HEK293T (cell line): ENCODE measurements at regions not wholly inside any gene's neighbourhood (a gene's known extent, or its start where the extent isn't known, plus 50 kb on each side); places are given as distances from the start of the nearest gene placed in this dataset.

Experiments used
- BHLHE40 ChIP-seq: fragments of 450-650 bp; IDR thresholded peaks from 2 replicates; pipeline ENCODE4 v1.6.1; 2016; ENCODE audit warnings: mild to moderate bottlenecking, moderate library complexity, borderline replicate concordance
- CTBP1 ChIP-seq: fragments of 450-650 bp; IDR thresholded peaks from 2 replicates; pipeline ENCODE4 v1.6.1; 2016; ENCODE audit warnings: borderline replicate concordance
- ELF4 ChIP-seq: fragments of 450-650 bp; IDR thresholded peaks from 2 replicates; pipeline ENCODE4 v1.6.1; 2017; ENCODE audit warnings: antibody characterized with exemption
- FOXA1 ChIP-seq: fragments of 450-650 bp; IDR thresholded peaks from 2 replicates; pipeline ENCODE4 v1.6.1; 2016; ENCODE audit warnings: mild to moderate bottlenecking
- FOXM1 ChIP-seq: fragments of 450-650 bp; IDR thresholded peaks from 2 replicates; pipeline ENCODE4 v1.6.1; 2017; ENCODE audit warnings: mild to moderate bottlenecking, borderline replicate concordance
- HDGF ChIP-seq: fragments of 450-650 bp; IDR thresholded peaks from 2 replicates; pipeline ENCODE4 v1.6.1; 2017; ENCODE audit warnings: antibody characterized with exemption, borderline replicate concordance
- LEF1 ChIP-seq: fragments of 450-650 bp; IDR thresholded peaks from 2 replicates; pipeline ENCODE4 v1.6.1; 2017; ENCODE audit warnings: mild to moderate bottlenecking, borderline replicate concordance
- SP1 ChIP-seq: fragments of 450-650 bp; IDR thresholded peaks from 2 replicates; pipeline ENCODE4 v1.6.1; 2017
- SUZ12 ChIP-seq: fragments of 450-650 bp; IDR thresholded peaks from 2 replicates; pipeline ENCODE4 v1.6.1; 2016; ENCODE audit warnings: mild to moderate bottlenecking
- TARDBP ChIP-seq: fragments of 450-650 bp; IDR thresholded peaks from 2 replicates; pipeline ENCODE4 v1.6.1; 2016
- ZNF384 ChIP-seq: fragments of 450-650 bp; IDR thresholded peaks from 2 replicates; pipeline ENCODE4 v1.6.1; 2016
- TF ChIP-seq, protein P1 (sequence below): fragments of 450-650 bp; IDR thresholded peaks from 2 replicates; pipeline ENCODE4 v1.6.1; 2016

DNA sequence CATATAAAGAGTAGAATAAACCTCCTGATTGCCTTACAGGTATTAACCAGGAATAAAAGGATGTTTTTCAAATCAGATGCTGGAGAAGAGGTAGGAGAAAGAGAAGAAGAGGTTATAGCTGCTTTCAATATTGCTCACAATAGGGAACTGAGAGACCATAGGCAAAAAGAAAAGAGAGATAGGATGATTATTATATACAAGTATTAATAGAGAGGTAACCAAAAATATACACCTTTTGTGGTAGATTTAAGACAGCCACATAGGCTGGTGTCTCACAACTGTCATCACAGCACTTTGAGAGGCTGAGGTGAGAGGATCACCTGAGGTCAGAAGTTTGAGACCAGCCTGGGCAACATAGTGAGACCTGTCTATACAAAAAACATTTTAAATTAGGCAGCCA lies 119.7 kb downstream of the PSMG1 start:
- no peak for TF ChIP-seq FOXA1
- TF ChIP-seq BHLHE40, result no peak
- no peak for TF ChIP-seq SUZ12
- TF ChIP-seq CTBP1, result no peak
- no peak for TF ChIP-seq SP1
- no peak for TF ChIP-seq LEF1
- TF ChIP-seq FOXM1, result no peak
- TF ChIP-seq ELF4, result no peak
- TF ChIP-seq HDGF, result no peak
- TF ChIP-seq TARDBP, result no peak
- TF ChIP-seq, protein P1, sequence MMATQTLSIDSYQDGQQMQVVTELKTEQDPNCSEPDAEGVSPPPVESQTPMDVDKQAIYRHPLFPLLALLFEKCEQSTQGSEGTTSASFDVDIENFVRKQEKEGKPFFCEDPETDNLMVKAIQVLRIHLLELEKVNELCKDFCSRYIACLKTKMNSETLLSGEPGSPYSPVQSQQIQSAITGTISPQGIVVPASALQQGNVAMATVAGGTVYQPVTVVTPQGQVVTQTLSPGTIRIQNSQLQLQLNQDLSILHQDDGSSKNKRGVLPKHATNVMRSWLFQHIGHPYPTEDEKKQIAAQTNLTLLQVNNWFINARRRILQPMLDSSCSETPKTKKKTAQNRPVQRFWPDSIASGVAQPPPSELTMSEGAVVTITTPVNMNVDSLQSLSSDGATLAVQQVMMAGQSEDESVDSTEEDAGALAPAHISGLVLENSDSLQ, result no peak
- TF ChIP-seq ZNF384, result no peak
